ENCODE measurements at regions not wholly inside any gene's neighbourhood (a gene's known extent, or its start where the extent isn't known, plus 50 kb on each side); places are given as distances from the start of the nearest gene placed in this dataset.

DNA sequence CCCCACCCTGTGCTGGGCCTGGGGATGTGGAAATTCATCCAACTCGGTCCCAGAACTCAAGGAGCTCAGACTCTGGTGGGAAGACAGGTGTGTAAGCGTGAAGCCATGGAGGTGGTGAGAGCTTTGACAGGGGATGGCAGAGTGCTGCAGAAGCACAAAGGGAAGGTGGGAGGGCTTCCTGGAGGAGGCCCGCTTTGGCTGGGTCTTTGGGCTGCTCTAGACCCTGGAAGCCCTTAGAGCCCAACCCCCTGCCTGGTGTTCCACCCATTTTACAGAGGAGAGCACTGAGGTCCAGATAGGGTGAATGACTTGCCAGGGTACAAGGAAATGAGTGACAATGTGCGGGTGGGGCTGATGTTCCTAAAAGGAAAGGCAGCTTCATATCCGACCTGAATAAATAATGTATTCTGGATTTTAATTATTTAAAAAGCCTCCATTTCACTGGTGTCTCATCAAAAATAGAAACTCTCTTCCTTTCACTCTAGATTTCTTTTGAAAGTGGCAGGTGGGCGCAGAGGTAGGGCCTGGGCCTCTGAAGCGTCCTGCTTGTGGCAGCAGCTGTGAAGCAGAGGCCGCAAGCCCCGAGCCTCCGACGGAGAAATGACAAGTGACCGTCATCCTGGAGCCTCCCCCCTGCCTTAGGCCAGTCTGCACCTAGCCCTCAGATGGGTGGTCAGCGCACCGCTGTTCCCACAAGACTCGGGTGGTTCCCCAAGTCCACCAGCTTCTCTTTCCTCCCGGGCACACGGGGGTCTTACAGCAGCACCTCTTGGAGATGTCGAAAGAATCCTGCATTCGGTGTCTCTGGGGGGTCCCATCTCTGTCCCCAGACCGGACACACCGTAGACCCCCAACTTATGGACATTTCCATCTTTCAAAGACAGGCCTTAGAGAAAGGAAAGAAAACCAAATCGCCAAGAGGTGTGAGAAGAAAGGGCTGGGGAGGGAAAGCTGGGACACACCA lies 71.0 kb upstream of the TAF1B start:
- DNase-seq (ENCODE audit: low spot score): no peak

DNA sequence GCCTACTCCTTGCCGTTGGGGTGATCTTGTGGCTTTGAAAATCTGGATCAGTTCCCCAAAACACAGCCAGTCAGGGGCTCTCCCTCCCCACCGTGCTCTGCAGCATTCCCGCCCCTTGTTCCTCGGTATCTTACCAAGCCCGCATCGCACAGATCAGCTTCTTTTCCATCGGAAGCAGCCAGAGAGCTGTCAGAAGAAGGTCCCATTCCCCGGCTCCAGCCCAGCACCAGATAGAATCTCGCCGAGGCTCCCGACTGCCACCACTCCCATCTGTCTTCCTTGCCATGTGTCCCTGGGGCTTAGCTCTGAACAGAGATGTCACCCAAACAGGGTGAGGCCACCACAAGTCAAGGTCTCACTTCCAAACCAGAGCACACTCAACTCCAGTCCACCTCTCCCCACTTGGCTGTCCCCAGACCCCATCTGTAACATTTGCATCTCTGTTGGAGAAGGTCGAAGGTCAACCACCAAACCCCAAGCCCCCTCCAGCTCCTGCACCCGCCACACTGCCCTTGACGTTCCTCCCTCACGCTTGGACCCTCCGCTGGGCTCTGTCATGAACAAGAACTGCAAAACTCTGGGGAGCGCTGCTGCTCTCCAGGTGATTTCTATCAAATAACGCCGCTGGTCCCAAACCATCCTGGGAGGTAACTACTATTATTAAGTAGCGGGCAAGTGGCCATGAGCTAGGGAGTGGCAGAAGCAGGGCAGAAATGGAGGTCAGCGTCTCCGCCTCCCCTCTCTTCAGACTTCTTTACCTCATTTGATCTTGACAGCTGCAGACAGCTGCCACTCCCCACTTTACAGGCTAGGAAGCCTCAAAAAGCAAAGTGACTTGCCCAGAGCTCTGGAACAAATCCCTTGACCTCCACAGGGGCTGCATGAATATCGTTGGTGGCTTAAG lies 70.0 kb upstream of the TAF1B start:
- DNase-seq (ENCODE audit: low spot score): no peak

DNA sequence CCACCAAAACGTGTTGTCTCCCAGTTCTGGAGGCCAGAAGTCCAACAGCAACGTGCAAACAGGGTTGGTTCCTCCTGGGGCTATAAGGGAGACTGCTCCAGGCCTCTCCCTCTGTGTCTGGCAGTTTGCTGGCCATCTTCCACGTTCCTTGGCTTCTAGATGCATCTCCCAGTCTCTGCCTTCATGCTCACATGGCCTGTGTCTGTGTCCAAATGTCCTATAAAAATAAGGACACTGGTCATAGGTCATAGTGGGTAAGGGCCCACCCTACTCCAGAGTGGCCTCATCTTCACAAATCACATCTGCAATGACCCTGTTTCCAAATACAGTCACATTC lies 69.4 kb upstream of the TAF1B start:
- DNase-seq (ENCODE audit: low spot score): no peak

DNA sequence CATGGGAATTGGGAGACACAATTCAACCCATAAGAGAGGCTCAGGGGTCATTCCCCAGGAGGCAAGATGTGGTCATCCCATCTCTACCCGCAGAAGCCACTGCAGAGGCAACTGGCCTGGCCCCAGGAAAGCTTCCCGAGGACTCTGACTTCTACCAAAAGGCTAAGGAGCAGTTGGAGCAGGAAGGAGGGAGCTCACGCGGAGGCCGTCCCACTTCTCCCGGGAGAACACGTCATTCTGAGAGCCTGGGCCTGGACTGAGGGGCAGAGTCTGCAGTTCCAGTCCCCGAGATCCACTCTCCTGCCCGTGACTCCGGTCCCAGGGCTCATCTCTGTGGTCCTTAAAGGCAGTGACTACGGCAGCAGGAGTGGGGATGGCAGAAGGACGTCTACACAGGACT lies 69.0 kb upstream of the TAF1B start:
- no peak for DNase-seq (ENCODE audit: low spot score)

DNA sequence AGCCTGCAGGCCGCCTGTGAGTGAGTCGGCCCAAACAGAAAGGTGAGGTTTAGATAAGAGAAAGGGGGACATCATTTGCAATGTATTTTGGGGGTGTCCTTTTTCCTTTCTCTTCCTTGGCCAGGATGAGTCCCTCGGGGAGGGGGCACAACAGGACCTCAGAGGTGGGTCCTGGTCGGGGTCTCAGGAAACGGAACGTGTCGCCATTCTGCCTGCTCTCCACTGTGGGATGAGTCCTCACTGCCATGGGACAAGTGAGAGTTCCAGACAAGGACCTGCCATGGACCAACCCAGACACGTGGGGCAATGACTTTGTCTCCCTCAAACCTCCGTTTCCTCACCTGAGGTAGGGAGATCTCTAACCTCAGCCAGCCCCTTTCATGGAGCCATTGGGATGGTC lies 67.9 kb upstream of the TAF1B start:
- DNase-seq (ENCODE audit: low spot score): no peak

DNA sequence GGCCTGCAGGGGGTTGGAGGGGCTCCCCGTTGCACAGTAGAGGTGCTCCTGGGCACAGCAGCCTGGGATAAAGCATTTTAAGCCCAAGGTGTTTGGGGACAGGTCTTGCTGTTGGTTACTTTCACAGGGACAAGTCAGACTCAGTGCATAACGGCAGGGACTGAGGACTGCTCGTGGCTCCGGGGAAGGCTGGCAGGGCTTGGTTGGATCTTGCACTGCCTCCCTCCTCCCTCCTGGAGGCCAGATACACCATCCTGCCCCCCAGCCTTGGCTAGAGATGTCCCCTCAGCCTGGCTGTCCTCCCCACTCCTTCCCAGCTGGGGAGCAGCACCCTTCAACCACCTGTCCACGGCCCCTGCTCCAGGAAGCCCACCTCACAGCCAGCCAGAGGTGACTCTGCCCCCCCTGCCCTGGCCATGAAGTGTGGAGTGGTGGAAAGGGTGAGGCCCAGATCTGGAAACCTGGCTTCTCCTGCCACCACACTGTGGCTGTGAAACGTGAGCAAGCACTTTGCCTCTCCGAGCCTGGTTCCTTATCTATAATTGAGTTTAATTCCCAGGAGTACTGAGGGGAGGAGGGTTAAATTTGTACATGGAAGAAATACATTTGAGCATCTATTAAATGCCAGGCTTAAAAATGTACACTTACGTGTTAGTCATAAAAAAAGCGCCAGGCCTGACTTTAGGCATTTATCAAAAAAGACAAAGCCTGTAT lies 67.1 kb upstream of the TAF1B start:
- DNase-seq (ENCODE audit: low spot score): no peak

DNA sequence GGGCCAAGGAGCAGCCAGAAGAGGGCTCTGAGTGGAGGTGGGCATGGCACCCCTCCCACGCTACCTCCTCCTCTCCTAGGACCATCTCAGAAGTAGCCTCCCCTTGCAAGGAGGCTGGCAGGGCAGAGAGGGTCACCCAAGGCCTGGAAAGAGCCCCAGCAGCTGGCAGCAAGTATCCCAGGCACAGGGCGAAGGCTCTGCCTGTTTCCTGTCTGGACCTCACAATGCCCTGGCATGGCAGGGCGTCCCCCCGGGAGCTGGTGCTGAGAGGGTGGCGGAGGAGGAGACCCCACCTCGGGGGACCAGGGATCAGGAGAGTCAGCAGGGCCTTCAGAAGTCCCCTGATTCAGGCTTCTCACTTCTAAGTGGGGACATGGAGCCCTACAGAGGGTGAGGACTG lies 66.2 kb upstream of the TAF1B start:
- DNase-seq (ENCODE audit: low spot score): no peak

DNA sequence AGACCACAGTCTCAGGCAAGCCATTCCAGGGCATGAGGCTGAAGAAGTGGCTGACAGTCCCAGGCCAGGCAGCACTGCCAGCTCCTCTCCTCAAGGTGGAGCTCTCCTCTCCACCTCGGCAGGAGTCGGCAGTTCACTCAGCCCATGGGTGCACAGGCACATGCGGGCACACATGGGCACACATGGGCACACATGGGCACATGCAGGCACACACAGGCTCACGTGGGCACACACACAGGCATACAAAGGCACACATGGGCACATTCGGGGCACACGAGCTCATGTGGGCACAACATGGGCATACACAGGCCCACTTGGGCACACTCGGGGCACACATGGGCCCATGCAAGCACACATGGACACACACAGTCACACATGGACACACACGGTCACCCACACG lies 65.3 kb upstream of the TAF1B start:
- peak; percentile 39 for DNase-seq (ENCODE audit: low spot score)

DNA sequence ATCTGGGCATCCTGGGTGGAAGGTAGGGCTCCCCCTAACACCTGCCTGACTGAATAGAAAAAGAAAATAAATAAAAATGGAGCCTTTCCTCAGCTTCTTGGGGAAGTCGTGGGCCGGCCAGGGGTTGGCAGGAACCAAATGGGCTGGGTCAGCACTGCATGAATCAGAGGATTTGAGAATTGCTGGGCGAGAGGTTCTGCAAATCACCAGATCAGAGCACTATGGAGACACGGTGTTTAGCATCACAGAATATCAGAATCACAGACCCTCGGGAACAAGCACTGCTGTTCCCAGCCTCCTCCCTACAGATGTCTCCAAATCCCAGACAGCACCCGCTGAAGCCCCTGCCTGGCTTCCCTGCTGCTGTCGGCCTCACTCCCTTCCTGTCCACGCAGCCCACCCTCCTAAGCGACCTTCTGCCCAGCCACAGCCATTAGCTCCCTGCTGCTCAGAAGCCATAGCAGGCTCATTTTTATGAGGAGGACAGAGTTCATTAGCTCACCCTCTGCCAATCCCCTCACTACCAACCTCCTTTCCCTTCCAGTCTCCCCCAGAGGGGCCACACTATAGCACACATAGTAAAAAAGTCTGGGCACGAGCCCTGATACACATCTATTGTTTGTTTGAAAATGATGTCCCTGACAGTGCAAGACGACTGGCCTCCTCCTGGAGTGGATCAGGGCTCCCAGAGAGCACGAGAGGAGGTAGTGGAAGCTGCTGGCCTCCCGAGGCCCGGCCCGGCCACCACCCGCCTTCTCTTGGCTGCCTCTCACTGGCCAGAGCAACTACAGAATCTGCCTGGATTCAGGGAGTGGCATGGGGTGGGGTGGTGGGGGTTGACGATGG lies 64.6 kb upstream of the TAF1B start:
- no peak for DNase-seq (ENCODE audit: low spot score)

DNA sequence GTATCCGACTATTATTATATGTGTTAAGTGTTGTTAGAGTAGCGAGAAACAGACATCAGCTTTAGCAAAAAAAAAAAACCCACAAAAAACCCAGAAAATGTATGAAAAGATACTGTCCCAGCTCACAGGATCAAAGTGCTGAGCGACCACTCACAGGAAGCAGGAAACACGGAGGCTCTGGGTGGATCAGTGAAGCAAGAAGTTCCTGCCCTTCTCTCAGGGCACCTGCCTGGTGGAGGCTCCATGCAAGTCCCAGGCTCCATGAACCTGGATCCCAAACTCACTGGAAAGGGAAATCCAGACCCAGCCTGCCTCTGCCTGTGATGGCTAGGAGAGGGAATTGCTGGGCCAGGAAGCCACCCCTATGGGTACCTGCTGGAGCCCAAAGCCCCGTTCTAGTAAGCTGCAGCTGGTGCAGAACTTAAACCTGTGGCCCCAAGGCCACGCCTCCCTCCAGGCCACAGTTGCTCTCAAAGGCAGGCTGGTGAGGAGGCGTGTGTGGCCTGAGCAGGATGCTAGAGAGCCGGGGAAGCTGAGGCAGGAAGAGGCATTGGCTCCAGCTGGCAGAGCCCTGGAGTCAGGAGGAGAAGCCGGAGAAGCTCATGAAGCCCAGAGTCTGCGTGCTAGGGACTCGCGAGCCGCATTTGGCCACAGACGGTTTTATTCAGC lies 63.5 kb upstream of the TAF1B start:
- peak; percentile 63 for DNase-seq (ENCODE audit: low spot score)

DNA sequence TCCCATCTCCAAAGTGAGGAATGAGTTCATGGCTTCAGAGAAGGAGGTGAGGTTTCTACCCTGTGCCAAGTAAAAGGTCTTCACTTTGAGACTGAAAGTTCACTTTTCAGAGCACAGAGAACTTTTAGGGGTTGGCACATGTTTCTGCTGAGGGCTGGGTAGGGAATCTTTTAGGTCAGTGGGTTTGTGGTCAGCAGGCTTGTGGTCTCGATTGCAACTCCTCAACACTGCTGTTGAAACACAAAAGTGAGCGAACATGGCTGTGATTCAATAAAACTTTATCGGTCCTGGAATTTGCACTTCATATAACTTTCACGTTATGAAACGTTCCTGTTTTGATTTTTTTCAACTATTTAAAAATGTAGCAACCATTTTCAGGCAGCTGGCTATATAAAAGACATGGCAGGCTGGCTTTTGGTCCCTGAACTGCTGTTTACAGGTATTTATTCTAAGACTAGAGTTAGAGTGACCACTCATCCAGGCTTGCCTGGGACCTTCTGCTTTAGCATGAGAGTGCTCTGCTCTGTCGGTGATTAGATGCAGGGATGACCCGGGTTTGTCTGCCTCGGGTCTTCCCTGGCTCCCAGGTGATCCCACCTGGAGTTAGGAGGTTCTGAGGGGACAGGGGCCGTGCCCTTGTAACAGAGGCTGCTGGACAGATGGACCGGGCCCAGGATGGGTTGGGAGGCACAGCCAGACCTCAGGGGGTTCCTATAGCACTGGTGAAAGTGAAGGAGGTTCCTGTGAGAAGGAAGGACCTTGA lies 62.7 kb upstream of the TAF1B start:
- DNase-seq (ENCODE audit: low spot score): peak; percentile 52

DNA sequence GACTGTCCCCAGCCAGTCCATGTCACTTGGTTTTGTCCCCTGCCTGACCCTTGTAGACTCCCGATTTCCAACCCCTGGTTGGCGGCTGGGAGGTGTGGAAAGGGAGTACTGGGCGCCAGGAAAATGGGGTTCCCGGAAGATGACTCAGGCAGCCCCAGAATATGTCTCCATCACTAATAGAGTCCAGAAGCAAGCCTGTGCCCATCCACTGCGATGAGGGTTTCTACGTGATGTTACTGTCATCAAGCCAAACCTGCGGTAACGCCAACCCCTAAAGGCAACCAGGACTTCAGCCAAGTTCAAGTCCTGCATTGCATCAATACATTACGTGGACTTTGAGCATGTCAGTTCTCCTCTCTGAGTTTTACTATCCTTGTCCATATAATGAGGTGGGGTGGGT lies 62.0 kb upstream of the TAF1B start:
- no peak for DNase-seq (ENCODE audit: low spot score)

DNA sequence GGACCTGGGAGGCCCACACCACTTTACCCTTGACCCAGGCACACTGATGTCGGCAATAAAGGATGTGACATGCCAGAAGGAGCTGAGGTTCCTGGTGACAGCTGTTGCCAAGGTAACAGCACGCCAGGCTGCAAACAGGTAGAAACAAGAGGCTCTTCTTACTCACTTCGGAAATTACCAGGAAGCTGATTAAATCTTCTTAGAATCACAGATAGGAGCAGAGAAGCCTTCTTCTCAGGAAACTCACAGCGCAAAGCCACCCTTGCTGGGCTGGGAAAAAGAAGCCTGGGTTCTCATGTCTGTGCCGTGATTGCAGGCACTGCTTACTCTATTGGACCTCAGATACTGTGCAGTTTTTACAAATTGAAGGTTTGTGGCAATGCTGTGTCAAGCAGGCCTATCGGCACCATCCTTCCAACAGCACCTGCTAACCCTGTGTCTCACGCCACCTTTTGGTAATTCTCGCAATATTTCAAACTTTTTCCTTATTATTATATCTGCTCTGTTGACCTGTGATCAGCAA lies 61.0 kb upstream of the TAF1B start:
- DNase-seq (ENCODE audit: low spot score): peak; percentile 95

DNA sequence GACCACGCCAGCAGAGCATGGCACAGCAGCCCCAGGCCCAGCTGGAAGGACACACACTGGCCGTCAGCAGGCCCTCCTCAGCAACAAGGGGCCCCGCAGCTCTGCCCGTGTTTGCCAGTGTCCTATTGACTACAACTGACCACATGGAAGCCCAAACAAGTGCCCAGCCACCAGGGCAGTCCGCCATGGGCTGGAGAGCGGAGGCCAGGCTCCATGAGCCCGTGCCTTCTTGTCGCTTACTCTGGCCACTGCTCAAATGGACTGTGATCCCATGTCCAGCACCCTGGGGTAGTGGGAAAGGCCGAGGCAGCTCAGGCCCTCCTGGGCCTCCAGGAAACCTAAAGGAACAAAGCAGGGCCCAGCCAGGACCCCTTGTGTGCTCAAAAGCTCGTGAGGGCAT lies 53.9 kb upstream of the TAF1B start:
- DNase-seq (ENCODE audit: low spot score): no peak

DNA sequence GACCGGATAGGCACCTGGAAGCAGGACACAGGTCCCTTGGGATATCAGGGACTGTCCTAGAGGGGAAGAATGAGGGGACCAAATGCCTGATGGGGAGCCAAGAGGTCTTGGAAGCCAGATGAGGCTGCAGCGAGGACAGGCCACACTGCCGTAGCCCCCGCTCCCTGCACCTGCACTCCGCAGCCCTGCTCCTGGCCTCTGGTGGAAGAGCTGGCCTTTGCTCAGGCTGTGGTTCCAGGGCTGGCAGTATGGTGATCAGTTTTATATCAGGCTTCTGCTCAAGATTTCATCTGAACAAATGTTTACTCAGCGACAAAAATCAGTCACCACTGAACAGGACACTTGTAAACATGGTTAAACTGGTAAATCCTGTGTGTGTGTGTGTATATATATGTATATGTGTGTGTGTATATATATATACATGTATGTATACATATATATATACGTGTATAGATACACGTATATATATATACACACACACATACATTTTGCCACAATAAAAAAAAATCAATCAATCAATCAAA lies 52.5 kb upstream of the TAF1B start:
- DNase-seq (ENCODE audit: low spot score): no peak

DNA sequence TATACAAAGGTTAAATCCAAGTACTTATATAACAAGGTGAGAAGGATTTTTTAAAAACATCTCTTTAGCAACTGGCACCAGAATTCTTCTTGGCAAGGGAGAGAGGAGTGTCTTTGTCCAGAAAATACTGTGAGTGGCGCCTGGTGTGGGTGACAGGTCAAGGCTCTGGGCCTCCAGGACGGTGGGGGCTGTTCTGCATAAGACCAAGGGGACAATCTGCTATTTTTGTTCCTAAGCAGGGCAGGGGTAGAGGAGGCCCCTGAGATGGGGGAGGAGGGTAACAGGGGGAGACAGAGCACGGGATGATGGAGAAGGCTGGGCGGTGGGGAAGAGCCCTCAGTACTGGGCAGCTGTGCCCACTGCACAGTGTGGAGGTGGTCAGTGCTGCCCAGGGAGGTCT lies 51.6 kb upstream of the TAF1B start:
- DNase-seq (ENCODE audit: low spot score): no peak

DNA sequence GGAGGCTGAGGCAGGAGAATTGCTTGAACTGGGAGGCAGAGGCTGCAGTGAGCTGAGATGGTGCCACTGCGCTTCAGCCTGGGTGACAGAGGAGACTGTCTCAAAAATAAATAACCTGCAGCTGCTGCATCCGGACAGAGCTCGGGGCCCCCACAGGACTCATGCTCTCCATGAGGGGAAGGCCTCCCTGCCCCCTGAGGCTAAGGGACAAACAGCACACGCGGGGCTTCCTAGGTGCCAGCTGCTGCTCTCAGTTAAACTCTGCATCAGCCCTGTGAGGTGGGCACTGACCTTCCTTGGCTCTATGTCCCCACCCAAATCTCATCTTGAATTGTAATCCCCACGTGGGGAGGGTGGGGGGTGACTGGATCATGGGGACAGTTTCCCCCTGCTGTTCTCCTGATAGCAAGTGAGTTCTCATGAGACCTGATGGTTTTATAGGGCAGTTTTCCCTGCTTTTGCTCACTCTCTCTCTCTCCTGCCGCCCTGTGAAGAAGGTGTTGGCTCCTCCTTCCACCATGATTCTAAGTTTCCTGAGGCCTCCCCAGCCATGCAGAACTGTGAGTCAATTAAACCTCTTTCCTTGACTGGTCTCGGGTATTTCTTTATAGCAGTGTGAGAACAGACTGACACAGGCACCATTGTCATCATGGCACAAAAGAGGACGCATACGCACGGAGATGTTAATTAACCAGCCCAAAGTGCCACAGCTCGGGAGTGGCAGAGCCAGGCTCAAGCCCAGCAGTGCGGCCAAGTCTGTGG lies 49.9 kb upstream of the TAF1B start:
- DNase-seq (ENCODE audit: low spot score): no peak
